ENCODE measurements at regions not wholly inside any gene's neighbourhood (a gene's known extent, or its start where the extent isn't known, plus 50 kb on each side); places are given as distances from the start of the nearest gene placed in this dataset.
A peak's percentile ranks its signal among the peaks of the same experiment; 100 is the strongest.

GRCh38 chrY:15404551-15404950, 880.2 kb downstream of the NLGN4Y start:
- DNase-seq, result no peak

GRCh38 chrY:15415165-15415564, 890.8 kb downstream of the NLGN4Y start:
- no peak for DNase-seq

GRCh38 chrY:15418613-15419012, 894.3 kb downstream of the NLGN4Y start:
- DNase-seq, result no peak

- DNase-seq, result no peak
These were observed 900.4 kb downstream of the NLGN4Y start for GRCh38 chrY:15424665-15425132.

GRCh38 chrY:15440021-15440695, 915.8 kb downstream of the NLGN4Y start:
- no peak for DNase-seq

GRCh38 chrY:15440696-15441408, 916.5 kb downstream of the NLGN4Y start:
- no peak for DNase-seq

GRCh38 chrY:15441878-15442277, 917.5 kb downstream of the NLGN4Y start:
- DNase-seq, result no peak

GRCh38 chrY:15445871-15446270, 921.5 kb downstream of the NLGN4Y start:
- no peak for DNase-seq

- DNase-seq, result no peak
These were observed 922.5 kb downstream of the NLGN4Y start for GRCh38 chrY:15446861-15447260.

GRCh38 chrY:15447959-15448358, 923.6 kb downstream of the NLGN4Y start:
- DNase-seq, result no peak

GRCh38 chrY:15455133-15455937, 931.0 kb downstream of the NLGN4Y start:
- no peak for DNase-seq

- peak; percentile 90 for DNase-seq
These were observed 931.7 kb downstream of the NLGN4Y start for GRCh38 chrY:15455980-15456469.

GRCh38 chrY:15456491-15456890, 932.2 kb downstream of the NLGN4Y start:
- DNase-seq, result peak; percentile 63

- DNase-seq, result no peak
These were observed 933.4 kb downstream of the NLGN4Y start for GRCh38 chrY:15457682-15458081.

GRCh38 chrY:15458426-15458825, 934.1 kb downstream of the NLGN4Y start:
- no peak for DNase-seq

GRCh38 chrY:15465880-15466279, 941.6 kb downstream of the NLGN4Y start:
- no peak for DNase-seq

GRCh38 chrY:15466891-15467290, 942.6 kb downstream of the NLGN4Y start:
- no peak for DNase-seq

GRCh38 chrY:15468091-15468490, 943.8 kb downstream of the NLGN4Y start:
- no peak for DNase-seq

- no peak for DNase-seq
These were observed 947.0 kb downstream of the NLGN4Y start for GRCh38 chrY:15471371-15471770.

- DNase-seq, result no peak
These were observed 954.1 kb downstream of the NLGN4Y start for GRCh38 chrY:15478348-15478963.

GRCh38 chrY:15500536-15500935, 976.2 kb downstream of the NLGN4Y start:
- no peak for DNase-seq

- no peak for DNase-seq
These were observed 976.9 kb downstream of the NLGN4Y start for GRCh38 chrY:15501181-15501580.

GRCh38 chrY:15510288-15510687, 986.0 kb downstream of the NLGN4Y start:
- DNase-seq, result no peak

Measured in activated effector memory CD4-positive, alpha-beta T cell treated with anti-CD3 and anti-CD28 coated beads, Interleukin-2, amount 50 U/mL, for 16 hours (primary cell).